ENCODE measurements at regions not wholly inside any gene's neighbourhood (a gene's known extent, or its start where the extent isn't known, plus 50 kb on each side); places are given as distances from the start of the nearest gene placed in this dataset.

DNA sequence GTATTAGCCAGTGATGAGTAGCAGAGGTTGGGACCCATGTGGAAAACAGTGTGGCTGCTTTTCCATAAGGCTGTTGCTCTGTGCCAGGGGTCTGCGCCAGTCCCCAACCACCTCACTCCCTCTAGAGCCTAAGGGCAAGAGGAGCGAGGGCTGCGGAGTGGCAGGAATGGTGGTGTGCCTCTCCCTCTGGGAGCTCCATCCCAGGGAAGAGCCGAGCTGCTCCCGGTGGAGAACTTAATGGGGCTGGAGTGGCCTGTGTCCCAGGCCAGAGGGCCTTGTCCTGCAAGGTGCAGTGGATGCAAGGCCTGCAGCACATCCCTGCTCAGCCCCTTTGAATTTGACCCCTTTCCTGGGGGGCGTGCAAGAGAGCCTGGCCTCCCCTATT, 105.4 kb upstream of the GRXCR1 start:
- TF ChIP-seq, protein P1, sequence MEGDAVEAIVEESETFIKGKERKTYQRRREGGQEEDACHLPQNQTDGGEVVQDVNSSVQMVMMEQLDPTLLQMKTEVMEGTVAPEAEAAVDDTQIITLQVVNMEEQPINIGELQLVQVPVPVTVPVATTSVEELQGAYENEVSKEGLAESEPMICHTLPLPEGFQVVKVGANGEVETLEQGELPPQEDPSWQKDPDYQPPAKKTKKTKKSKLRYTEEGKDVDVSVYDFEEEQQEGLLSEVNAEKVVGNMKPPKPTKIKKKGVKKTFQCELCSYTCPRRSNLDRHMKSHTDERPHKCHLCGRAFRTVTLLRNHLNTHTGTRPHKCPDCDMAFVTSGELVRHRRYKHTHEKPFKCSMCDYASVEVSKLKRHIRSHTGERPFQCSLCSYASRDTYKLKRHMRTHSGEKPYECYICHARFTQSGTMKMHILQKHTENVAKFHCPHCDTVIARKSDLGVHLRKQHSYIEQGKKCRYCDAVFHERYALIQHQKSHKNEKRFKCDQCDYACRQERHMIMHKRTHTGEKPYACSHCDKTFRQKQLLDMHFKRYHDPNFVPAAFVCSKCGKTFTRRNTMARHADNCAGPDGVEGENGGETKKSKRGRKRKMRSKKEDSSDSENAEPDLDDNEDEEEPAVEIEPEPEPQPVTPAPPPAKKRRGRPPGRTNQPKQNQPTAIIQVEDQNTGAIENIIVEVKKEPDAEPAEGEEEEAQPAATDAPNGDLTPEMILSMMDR (conservative IDR thresholded peaks at IDR 0.05; ENCODE audit: low read length) = no peak
- TF ChIP-seq EZH2phosphoT487 (IDR thresholded peaks at IDR 0.05; ENCODE audit: borderline replicate concordance) = no peak
